NOMO-1 treated with dmso at 0.1 percent for 144 hours (cell line): ENCODE measurements at regions not wholly inside any gene's neighbourhood (a gene's known extent, or its start where the extent isn't known, plus 50 kb on each side); places are given as distances from the start of the nearest gene placed in this dataset.

ENCODE experiments used
- DNase-seq: peaks from one replicate; lab custom pipeline; 2025; ENCODE audit not compliant: unreplicated experiment; lab: John Stamatoyannopoulos, UW

GRCh38 chr11:128302425-128303186, 284.8 kb downstream of the ETS1 start:
- no peak for DNase-seq

DNA sequence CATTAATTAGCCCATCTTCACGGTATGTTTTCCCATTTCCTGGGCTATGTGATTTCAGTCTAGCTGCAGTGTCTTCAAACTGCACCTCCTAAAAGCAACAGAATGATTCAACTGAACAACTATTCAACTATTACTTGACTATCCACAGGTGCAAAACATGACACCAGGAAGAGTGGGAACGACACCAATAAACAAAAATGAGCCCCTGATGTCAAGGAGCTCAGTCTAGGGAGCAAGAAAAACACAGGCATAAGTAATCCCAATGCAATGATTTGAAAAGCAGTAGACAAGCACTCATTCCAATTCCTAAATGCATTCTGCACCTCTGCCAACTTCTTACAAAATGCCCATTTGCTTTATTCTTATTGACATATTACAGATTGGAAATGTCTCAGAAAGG, 285.6 kb downstream of the ETS1 start:
- DNase-seq, result no peak

DNA sequence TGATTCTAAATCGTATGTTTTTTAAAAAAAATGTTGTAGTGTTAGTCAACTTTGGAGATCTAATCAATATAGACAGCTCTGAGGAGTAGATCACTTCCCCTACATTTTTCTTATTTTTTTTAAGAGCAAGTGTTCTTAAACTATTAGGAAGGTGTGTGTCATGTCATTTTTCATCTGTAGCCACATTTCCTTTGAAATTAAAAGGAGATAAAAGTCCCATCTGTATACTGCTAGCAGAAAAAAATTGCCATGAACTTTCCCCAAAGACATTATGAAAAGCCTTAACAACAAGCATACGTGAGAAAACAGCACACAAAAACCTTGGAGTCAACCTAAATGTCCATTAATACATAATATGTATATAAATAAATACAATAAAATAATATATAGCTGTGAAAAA, 286.6 kb downstream of the ETS1 start:
- DNase-seq, result no peak

DNA sequence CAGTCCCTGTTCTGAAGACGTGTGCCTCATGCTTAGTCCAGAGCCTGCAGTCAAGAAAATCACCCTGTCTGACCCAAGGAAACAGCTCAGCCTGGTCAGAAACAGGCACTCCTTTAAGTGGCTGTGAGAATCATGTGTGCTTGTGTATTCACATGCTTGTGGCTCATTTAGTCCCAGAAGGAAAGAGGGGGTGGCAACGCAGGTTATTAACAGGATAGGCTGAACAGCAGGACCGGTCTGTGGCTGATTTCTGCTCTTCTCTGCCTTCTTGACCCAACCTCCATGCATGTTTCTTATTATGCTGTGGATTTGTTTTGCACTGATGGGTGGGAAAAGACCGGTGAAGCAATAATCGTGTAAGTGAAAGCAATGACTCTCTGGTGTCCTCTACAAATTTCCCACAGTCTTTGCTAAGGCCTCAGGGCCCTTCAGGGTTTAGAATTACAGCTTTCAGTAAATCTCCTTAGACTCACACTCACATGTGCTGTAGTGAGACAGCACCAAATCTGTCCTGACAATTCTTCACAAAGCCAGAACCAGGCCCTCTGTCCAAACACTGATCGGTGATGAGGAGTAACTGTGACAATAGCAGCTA, 288.1 kb downstream of the ETS1 start:
- DNase-seq, result no peak

GRCh38 chr11:128298271-128298670, 289.1 kb downstream of the ETS1 start:
- no peak for DNase-seq

DNA sequence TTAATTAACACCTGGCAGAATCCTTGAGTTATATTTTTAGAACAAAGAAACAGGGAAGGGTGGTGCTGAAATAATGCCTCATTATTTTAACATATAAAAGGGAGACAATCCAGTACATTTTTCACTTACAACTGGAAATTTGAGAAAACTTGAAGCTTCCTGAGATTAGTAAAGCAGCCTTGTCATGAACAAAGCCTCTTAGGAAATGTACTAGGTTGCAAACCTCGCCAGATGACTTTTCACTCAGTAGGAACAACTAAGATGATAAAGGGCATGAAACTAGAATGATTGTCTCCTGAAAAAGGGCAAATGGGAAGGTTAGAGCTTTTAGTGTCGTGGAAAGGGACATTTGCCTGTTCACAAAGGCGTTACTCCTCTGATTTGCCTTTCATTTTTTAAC, 289.6 kb downstream of the ETS1 start:
- DNase-seq, result no peak

DNA sequence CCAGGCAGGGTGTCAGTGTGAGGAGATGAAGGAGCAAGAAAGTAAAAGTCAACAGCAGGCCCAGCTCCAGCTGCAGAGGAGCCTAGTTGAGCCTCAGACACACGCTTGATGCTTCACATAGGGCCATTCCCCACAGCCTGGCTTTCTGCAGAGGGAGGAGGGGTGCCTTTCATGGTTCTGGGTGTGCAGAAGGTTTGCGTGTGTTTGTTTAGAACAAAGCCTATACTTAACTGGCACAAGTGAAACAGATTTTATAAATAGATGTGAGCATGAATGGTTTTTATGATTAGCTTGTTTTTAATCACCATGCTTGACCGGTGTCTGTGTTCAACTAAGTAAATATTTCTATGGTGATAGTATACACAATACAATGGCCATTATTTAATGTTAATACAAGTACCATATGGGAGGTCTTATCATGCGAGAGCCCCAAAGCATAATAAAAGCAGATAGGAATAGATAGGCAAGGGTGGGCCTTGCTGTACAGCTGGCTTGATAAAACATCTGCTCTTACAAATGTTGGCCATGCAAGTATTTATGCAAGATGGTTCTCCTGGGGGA, 290.2 kb downstream of the ETS1 start:
- DNase-seq, result no peak

DNA sequence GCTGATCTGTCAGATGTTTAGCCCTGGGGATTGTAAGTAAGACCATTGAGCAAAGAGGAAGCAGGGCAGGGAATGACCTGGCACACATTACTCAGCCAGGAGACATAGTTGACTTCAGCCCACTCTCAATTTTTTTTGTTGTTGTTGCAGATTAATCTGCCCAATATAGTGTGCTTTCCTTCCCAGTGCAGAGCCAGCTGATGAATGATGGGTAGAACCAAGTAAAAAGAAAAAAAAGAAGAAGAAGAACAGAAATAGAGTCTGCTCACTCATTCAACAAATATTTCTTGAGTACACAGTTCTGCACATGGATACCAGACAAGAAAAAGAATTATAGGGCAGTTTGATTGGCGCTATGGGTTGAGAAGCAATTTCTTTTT, 292.7 kb downstream of the ETS1 start:
- DNase-seq, result no peak

- no peak for DNase-seq
Observed at GRCh38 chr11:128294001-128294670, 293.2 kb downstream of the ETS1 start.

DNA sequence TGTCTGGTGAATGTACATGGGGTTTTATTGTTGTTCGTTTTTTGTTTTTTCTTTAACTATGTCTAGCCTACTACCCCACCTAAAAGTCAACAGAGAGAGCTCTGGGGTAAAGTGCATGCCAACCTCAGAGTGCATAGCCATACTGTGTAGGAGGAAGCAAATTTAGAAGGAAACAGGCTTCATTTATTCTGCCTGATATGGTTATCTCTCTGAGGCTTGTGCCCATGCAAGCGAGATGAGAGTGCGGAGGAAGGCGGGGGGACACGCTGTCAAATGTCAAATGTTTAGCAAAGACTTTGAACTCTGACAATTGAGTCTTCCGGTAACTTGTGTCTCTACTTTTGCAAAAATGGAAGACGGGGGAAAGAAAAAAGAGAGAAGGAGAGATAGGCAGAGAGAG, 295.5 kb downstream of the ETS1 start:
- DNase-seq, result no peak

DNA sequence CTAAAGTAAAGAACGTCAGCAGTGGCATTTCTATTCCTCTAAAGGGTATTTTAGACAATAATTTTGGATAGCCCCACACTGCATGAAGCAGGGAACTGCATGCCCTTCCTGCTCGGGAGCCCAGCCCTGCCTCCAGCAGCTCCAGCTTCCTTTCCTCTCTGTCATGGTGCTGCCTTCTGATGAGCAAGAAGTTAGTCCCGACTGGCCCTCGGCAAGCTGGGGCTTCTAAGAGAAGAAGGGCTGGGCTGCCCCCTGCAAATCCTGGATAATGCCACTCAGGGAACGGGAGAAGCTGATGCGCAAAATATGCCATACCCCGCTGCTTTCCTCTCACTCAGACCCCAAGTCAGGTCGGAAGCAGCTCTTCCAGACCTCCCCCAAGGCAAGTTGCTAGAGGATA, 296.4 kb downstream of the ETS1 start:
- DNase-seq, result no peak

DNA sequence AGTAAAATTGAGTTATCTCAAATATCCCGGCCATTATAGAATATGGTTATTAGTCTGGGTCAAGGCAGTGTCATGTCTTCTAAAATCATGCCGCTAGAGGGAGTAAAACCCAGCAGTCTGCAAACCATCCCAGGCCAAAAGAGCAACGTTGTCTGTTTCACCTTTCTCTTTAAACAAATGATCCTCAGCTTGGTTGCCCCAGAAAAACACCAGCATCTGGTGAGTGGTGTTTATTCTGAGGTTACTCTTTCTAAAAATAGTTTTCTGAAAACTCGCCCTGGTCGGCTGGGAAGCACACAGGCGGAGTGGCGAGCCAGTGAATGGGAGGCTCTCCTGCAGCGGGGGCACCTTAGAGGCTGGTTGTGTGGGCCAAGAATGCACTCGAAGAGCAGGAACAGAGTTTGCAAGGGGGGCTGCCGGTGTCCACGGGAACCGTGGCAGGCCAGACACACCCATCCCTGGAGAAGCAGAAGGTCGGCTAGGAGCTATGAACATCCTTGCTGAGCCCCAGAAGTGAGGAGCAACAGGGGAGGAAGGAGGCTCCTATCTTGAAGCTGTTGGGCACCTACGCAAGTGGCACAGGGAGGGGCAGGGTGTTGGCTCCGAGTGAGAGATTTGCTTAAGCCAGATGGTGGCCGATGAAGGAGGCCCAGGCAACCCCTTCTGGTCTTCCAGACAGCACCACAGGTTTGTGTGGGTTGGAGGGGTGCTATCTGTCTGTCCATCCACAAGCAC, 297.1 kb downstream of the ETS1 start:
- DNase-seq, result peak; percentile 62

- no peak for DNase-seq
Observed at GRCh38 chr11:128289048-128289447, 298.3 kb downstream of the ETS1 start.

- no peak for DNase-seq
Observed at GRCh38 chr11:128288368-128288767, 299.0 kb downstream of the ETS1 start.

DNA sequence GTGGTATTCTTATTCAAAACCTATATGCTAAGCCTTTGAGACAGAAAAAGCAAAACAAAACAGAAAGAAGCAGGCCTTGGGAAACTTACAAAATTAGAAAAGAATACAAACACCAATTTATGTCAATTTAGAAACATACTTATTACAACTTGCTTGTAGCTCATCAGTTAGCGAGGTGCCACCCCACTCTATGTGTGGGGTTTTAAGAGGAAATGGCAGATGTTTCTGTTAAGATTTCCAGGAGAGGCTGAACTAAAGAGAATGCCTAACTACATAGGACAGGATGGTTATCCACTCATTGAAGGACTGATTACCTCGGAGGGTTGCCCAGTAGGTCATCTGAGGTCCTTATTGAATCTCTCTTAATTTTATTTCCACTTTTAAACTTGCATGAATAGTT, 302.0 kb downstream of the ETS1 start:
- DNase-seq, result no peak

DNA sequence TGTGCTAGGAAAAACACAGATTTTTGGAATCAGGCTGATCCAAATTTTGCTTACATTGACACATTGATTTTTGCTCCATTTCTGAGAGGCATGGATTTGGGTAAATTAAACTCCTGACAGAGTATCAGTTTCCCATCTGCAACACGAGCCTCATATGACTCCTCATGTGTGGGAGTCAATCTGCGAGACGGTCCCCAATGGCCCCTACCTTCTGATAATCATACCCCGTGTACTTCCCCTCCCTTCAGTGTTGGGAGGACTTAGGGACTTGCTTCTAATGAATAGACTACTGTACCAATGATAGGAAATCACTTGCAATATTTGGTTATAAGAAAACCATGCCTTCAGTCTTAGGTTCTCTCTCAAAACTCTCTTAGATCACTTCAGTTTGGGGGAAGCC, 302.7 kb downstream of the ETS1 start:
- no peak for DNase-seq

- no peak for DNase-seq
Observed at GRCh38 chr11:128283451-128283850, 303.9 kb downstream of the ETS1 start.

GRCh38 chr11:128282053-128282452, 305.3 kb downstream of the ETS1 start:
- no peak for DNase-seq

GRCh38 chr11:128279866-128280265, 307.5 kb downstream of the ETS1 start:
- no peak for DNase-seq

GRCh38 chr11:128273736-128274135, 313.6 kb downstream of the ETS1 start:
- DNase-seq, result no peak

DNA sequence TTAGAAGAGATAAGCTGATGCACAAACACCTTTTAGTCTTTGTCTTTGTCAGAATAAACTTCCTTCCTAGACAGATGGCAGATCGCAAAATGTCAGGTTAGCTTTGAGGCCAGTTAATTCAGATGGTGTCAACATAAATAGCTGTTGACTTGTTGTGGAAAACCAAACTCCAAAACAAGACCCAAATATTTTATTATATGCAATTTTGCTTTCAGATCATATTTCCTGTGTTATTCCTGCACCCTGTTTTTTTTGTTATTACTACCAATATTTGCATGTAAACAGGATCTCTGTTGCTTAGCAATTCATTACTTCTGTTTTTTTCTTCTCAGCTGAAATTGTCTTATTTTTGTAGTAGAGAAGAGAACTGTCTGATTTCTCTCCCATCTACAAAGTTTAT, 316.0 kb downstream of the ETS1 start:
- DNase-seq, result no peak
